Naive thymus-derived CD4-positive, alpha-beta T cell (primary cell): ENCODE measurements at regions not wholly inside any gene's neighbourhood (a gene's known extent, or its start where the extent isn't known, plus 50 kb on each side); places are given as distances from the start of the nearest gene placed in this dataset.

Experiments used
- ATAC-seq: fragments of 150-1000 bp; cut with Tn5 transposase; 2 replicates; pipeline ENCODE4 v1.10.0; 2021; ENCODE audit warnings: mild to moderate bottlenecking, moderate library complexity
- CTCF ChIA-PET: fragments of 350-600 bp; sonication (Branson Sonifier 250); formaldehyde crosslinking; loops from one replicate; lab custom pipeline; 2021; ENCODE audit warnings: antibody characterized with exemption; lab: Charles Lee
- POLR2A ChIA-PET: fragments of 350-600 bp; sonication (Branson Sonifier 250); formaldehyde crosslinking; loops from one replicate; lab custom pipeline; 2021; ENCODE audit warnings: antibody characterized with exemption, inconsistent platforms; lab: Charles Lee
- DNase-seq, 9 donors: peaks; one replicate each; pipeline versions ENCODE4 v3.0.0 to v3.0.0-alpha.2; 2020 to 2022; ENCODE audit warnings: mixed read lengths in 1 of 9
- H3K27ac ChIP-seq: one replicate; pipeline ENCODE4 v1.7.0; 2013; ENCODE audit warnings: mild to moderate bottlenecking, low read depth, low read length, moderate library complexity
- H3K27me3 ChIP-seq, 2 donors: one replicate each; pipeline ENCODE4 v1.7.0; 2013; ENCODE audit warnings: low read length in 2 of 2, mild to moderate bottlenecking in 2 of 2, moderate library complexity in 2 of 2; ENCODE audit not compliant: control insufficient read depth in 2 of 2, insufficient read depth in 2 of 2
- H3K36me3 ChIP-seq, 3 experiments: 1 replicate in 2 of 3; 2 replicates in 1 of 3; pipeline ENCODE4 v1.7.0; 2013; ENCODE audit warnings: low read length in 3 of 3, mild to moderate bottlenecking in 3 of 3, moderate library complexity in 1 of 3; ENCODE audit not compliant: insufficient read depth in 3 of 3, control insufficient read depth in 2 of 3
- H3K4me1 ChIP-seq, 2 donors: one replicate each; pipeline ENCODE4 v1.7.0; 2013; ENCODE audit warnings: low read length in 2 of 2, mild to moderate bottlenecking in 2 of 2, moderate library complexity in 1 of 2; ENCODE audit not compliant: control insufficient read depth in 2 of 2, insufficient read depth in 2 of 2
- H3K4me3 ChIP-seq: 2 replicates; pipeline ENCODE4 v1.7.0; 2013; ENCODE audit warnings: mild to moderate bottlenecking, low read length
- H3K9me3 ChIP-seq, 3 experiments: 1 replicate in 2 of 3; 2 replicates in 1 of 3; pipeline ENCODE4 v1.7.0; 2013; ENCODE audit warnings: low read length in 3 of 3; ENCODE audit not compliant: control insufficient read depth in 2 of 3
- H3K27ac Mint-ChIP-seq, 9 donors: one replicate each; pipeline ENCODE4 v1.8.0; 2020 to 2022; ENCODE audit warnings: mixed read lengths in 9 of 9, mild to moderate bottlenecking in 8 of 9, moderate library complexity in 5 of 9, inconsistent platforms in 2 of 9
- H3K27me3 Mint-ChIP-seq, 5 donors: one replicate each; pipeline ENCODE4 v1.8.0; 2021 to 2022; ENCODE audit warnings: mixed read lengths in 5 of 5, mild to moderate bottlenecking in 1 of 5
- H3K36me3 Mint-ChIP-seq, 5 donors: one replicate each; pipeline ENCODE4 v1.8.0; 2020 to 2022; ENCODE audit warnings: mixed read lengths in 5 of 5, mild to moderate bottlenecking in 3 of 5, inconsistent platforms in 1 of 5
- H3K4me1 Mint-ChIP-seq, 7 donors: one replicate each; pipeline ENCODE4 v1.8.0; 2020 to 2022; ENCODE audit warnings: mixed read lengths in 7 of 7, mild to moderate bottlenecking in 3 of 7, inconsistent platforms in 1 of 7
- H3K4me3 Mint-ChIP-seq, 10 donors: one replicate each; pipeline ENCODE4 v1.8.0; 2020 to 2022; ENCODE audit warnings: mild to moderate bottlenecking in 10 of 10, mixed read lengths in 10 of 10, moderate library complexity in 6 of 10, inconsistent platforms in 2 of 10
- H3K9me3 Mint-ChIP-seq, 11 donors: one replicate each; pipeline ENCODE4 v1.8.0; 2020 to 2022; ENCODE audit warnings: mixed read lengths in 11 of 11, mild to moderate bottlenecking in 4 of 11, inconsistent platforms in 1 of 11, moderate library complexity in 1 of 11
- intact Hi-C, 2 donors: fragments of 100-400 bp; cut with micrococcal nuclease; formaldehyde crosslinking; loops; one replicate each; pipeline ENCODE4 v1.15.1; 2023

GRCh38 chr5:124207118-124207517 lies 539.3 kb downstream of the ZNF608 start:
- no peaks in the 10 kb centered on the region for H3K4me1 ChIP-seq
- no peaks in the 10 kb centered on the region for H3K36me3 ChIP-seq
- no peak overlapping the region for H3K27ac ChIP-seq
- Mint-ChIP-seq H3K9me3 (peaks cover 1 to 31% (median 10%) of the 10 kb centered on the region in 11 donors), H3K36me3 (no peaks in the 10 kb centered on the region), H3K4me1 (no peaks in the 10 kb centered on the region), H3K4me3 (no peak overlapping the region), H3K27me3 (no peaks in the 10 kb centered on the region), H3K27ac (no peak overlapping the region)
- no peaks in the 10 kb centered on the region for H3K27me3 ChIP-seq
- H3K9me3 ChIP-seq: no peaks in the 10 kb centered on the region
- CTCF ChIA-PET: no interaction called here
- no peak for ATAC-seq
- POLR2A ChIA-PET: no interaction called here
- DNase-seq: no peak
- intact Hi-C loops: no loop called here
- no peak overlapping the region for H3K4me3 ChIP-seq

- no peak overlapping the region for H3K4me3 ChIP-seq
- peaks cover 0 to 31% (median 10%) of the 10 kb centered on the region in 11 donors for H3K9me3 Mint-ChIP-seq
- POLR2A ChIA-PET: no interaction called here
- DNase-seq (no peak), ATAC-seq (no peak)
- H3K27ac Mint-ChIP-seq: no peak overlapping the region
- H3K36me3 ChIP-seq: no peaks in the 10 kb centered on the region
- no peaks in the 10 kb centered on the region for H3K36me3 Mint-ChIP-seq
- H3K27ac ChIP-seq: no peak overlapping the region
- H3K4me3 Mint-ChIP-seq: no peak overlapping the region
- intact Hi-C loops: no loop called here
- no peaks in the 10 kb centered on the region for H3K27me3 Mint-ChIP-seq
- no peaks in the 10 kb centered on the region for H3K9me3 ChIP-seq
- CTCF ChIA-PET: no interaction called here
- no peaks in the 10 kb centered on the region for H3K27me3 ChIP-seq
- no peaks in the 10 kb centered on the region for H3K4me1 ChIP-seq
- H3K4me1 Mint-ChIP-seq: no peaks in the 10 kb centered on the region
Measured at GRCh38 chr5:124206540-124206939, 539.9 kb downstream of the ZNF608 start.

- Histone ChIP-seq H3K27ac (no peak overlapping the region), H3K27me3 (no peaks in the 10 kb centered on the region), H3K4me1 (no peaks in the 10 kb centered on the region), H3K36me3 (no peaks in the 10 kb centered on the region), H3K4me3 (no peak overlapping the region), H3K9me3 (no peaks in the 10 kb centered on the region)
- no peaks in the 10 kb centered on the region for H3K36me3 Mint-ChIP-seq
- no peaks in the 10 kb centered on the region for H3K27me3 Mint-ChIP-seq
- H3K4me3 Mint-ChIP-seq: no peak overlapping the region
- H3K9me3 Mint-ChIP-seq: peaks cover 0 to 31% (median 9%) of the 10 kb centered on the region in 11 donors
- intact Hi-C loops: no loop called here
- DNase-seq (no peak), ATAC-seq (no peak)
- ChIA-PET CTCF (no interaction called here), POLR2A (no interaction called here)
- H3K4me1 Mint-ChIP-seq: no peaks in the 10 kb centered on the region
- no peak overlapping the region for H3K27ac Mint-ChIP-seq
Measured at GRCh38 chr5:124203303-124203702, 543.1 kb downstream of the ZNF608 start.

- Mint-ChIP-seq H3K36me3 (no peaks in the 10 kb centered on the region), H3K27ac (no peak overlapping the region), H3K4me3 (no peak overlapping the region), H3K4me1 (no peaks in the 10 kb centered on the region), H3K9me3 (peaks cover 0 to 29% (median 11%) of the 10 kb centered on the region in 11 donors), H3K27me3 (no peaks in the 10 kb centered on the region)
- intact Hi-C loops: no loop called here
- H3K36me3 ChIP-seq: no peaks in the 10 kb centered on the region
- no peak for DNase-seq
- H3K27ac ChIP-seq: no peak overlapping the region
- ChIA-PET CTCF (no interaction called here), POLR2A (no interaction called here)
- no peaks in the 10 kb centered on the region for H3K27me3 ChIP-seq
- no peaks in the 10 kb centered on the region for H3K4me1 ChIP-seq
- no peak for ATAC-seq
- no peaks in the 10 kb centered on the region for H3K9me3 ChIP-seq
- no peak overlapping the region for H3K4me3 ChIP-seq
Measured at GRCh38 chr5:124200381-124200780, 546.1 kb downstream of the ZNF608 start.

- no peak for DNase-seq
Measured at GRCh38 chr5:124199893-124200292, 546.5 kb downstream of the ZNF608 start.

GRCh38 chr5:124195411-124195810 lies 551.0 kb downstream of the ZNF608 start:
- CTCF ChIA-PET: no interaction called here
- Mint-ChIP-seq H3K4me3 (no peak overlapping the region), H3K27me3 (no peaks in the 10 kb centered on the region), H3K9me3 (peaks cover 0 to 8% (median 0%) of the 10 kb centered on the region in 11 donors), H3K27ac (no peak overlapping the region), H3K36me3 (no peaks in the 10 kb centered on the region), H3K4me1 (no peaks in the 10 kb centered on the region)
- DNase-seq: no peak
- Histone ChIP-seq H3K4me1 (no peaks in the 10 kb centered on the region), H3K36me3 (no peaks in the 10 kb centered on the region), H3K27ac (no peak overlapping the region), H3K4me3 (no peak overlapping the region), H3K27me3 (no peaks in the 10 kb centered on the region), H3K9me3 (no peaks in the 10 kb centered on the region)
- intact Hi-C loops: no loop called here
- ATAC-seq: no peak
- POLR2A ChIA-PET: no interaction called here

More at GRCh38 chr5:124199893-124200292, 546.5 kb downstream of the ZNF608 start:
- Histone ChIP-seq H3K4me3 (no peak overlapping the region), H3K27ac (no peak overlapping the region), H3K27me3 (no peaks in the 10 kb centered on the region), H3K36me3 (no peaks in the 10 kb centered on the region), H3K4me1 (no peaks in the 10 kb centered on the region), H3K9me3 (no peaks in the 10 kb centered on the region)
- H3K27ac Mint-ChIP-seq: no peak overlapping the region
- peaks cover 0 to 24% (median 11%) of the 10 kb centered on the region in 11 donors for H3K9me3 Mint-ChIP-seq
- H3K4me1 Mint-ChIP-seq: no peaks in the 10 kb centered on the region
- H3K27me3 Mint-ChIP-seq: no peaks in the 10 kb centered on the region
- ATAC-seq: no peak
- no peak overlapping the region for H3K4me3 Mint-ChIP-seq
- CTCF ChIA-PET: no interaction called here
- no peaks in the 10 kb centered on the region for H3K36me3 Mint-ChIP-seq
- POLR2A ChIA-PET: no interaction called here
- intact Hi-C loops: no loop called here

- POLR2A ChIA-PET: no interaction called here
- intact Hi-C loops: no loop called here
- Histone ChIP-seq H3K4me3 (no peak overlapping the region), H3K36me3 (no peaks in the 10 kb centered on the region), H3K27ac (no peak overlapping the region), H3K4me1 (no peaks in the 10 kb centered on the region), H3K27me3 (no peaks in the 10 kb centered on the region), H3K9me3 (no peaks in the 10 kb centered on the region)
- no peaks in the 10 kb centered on the region for H3K4me1 Mint-ChIP-seq
- no peaks in the 10 kb centered on the region for H3K36me3 Mint-ChIP-seq
- no peaks in the 10 kb centered on the region for H3K27me3 Mint-ChIP-seq
- ATAC-seq (no peak), DNase-seq (no peak)
- no peak overlapping the region for H3K4me3 Mint-ChIP-seq
- H3K27ac Mint-ChIP-seq: no peak overlapping the region
- H3K9me3 Mint-ChIP-seq: peaks cover 0 to 10% (median 2%) of the 10 kb centered on the region in 11 donors
- CTCF ChIA-PET: no interaction called here
Measured at GRCh38 chr5:124194282-124194681, 552.2 kb downstream of the ZNF608 start.
